K562 (cell line): ENCODE measurements at regions not wholly inside any gene's neighbourhood (a gene's known extent, or its start where the extent isn't known, plus 50 kb on each side); places are given as distances from the start of the nearest gene placed in this dataset.

Experiments used
- ATAC-seq: fragments of 200-7000 bp; cut with Tn5 transposase; 3 replicates; pipeline ENCODE4 v1.9.1; 2020; ENCODE audit warnings: moderate library complexity
- BruUV-seq: library from RNA; stranded (reverse); fragments of 400-500 nt; replicated peaks from 2 replicates; lab custom pipeline; 2021; lab: Mats Ljungman, UMichigan
- CTCF ChIA-PET: fragments of 300-600 bp; formaldehyde crosslinking; extraction: SDS; loops from one replicate; lab custom pipeline; 2021; ENCODE audit warnings: low intra/inter-chr PET ratio; lab: Yijun Ruan, JAX
- POLR2A ChIA-PET: fragments of 300-600, 350-650 bp; sonication (Branson Sonifier 250); formaldehyde crosslinking; extraction: SDS; loops from one replicate; lab custom pipeline; 2021; ENCODE audit warnings: antibody characterized with exemption, inconsistent platforms; lab: Yijun Ruan, JAX
- DNase-seq, 4 experiments: peaks; one replicate each; pipeline versions ENCODE4 v3.0.0 to v3.0.0-alpha.2; 2011 to 2018; ENCODE audit warnings: low spot score in 3 of 4, mixed read lengths in 3 of 4; ENCODE audit errors: extremely low read depth in 1 of 4
- FAIRE-seq: peaks from 2 replicates; lab custom pipeline; 2011; peaks lifted over from hg19 to GRCh38; lab: Jason Lieb, UNC
- H2AFZ ChIP-seq: 2 replicates; pipeline ENCODE4 v1.6.0; 2011; ENCODE audit warnings: low read depth, low read length, control low read depth, inconsistent platforms
- H3K27ac ChIP-seq: fragments of 200-600 bp; 3 replicates; pipeline ENCODE4 v1.8.0; 2011; ENCODE audit warnings: low read depth, mild to moderate bottlenecking, control low read depth, inconsistent platforms, low read length, moderate library complexity, mixed read lengths; ENCODE audit errors: extremely low read depth
- H3K27me3 ChIP-seq, 2 experiments: fragments of 300-600 bp in 1 of 2; 2 replicates in 1 of 2; 3 replicates in 1 of 2; pipeline versions ENCODE4 v1.6.0 to v1.8.0; 2011; ENCODE audit warnings: inconsistent platforms in 2 of 2, low read length in 2 of 2, mild to moderate bottlenecking in 1 of 2, mixed read lengths in 1 of 2, moderate library complexity in 1 of 2; ENCODE audit not compliant: control insufficient read depth in 2 of 2, insufficient read depth in 2 of 2
- H3K36me3 ChIP-seq: fragments of 300-600 bp; 3 replicates; pipeline ENCODE4 v1.8.0; 2011; ENCODE audit warnings: mild to moderate bottlenecking, low read length, inconsistent platforms; ENCODE audit not compliant: control insufficient read depth, insufficient read depth
- H3K4me1 ChIP-seq, 2 experiments: fragments of 200-600 bp in 1 of 2; replicated peaks in 1 of 2; 2 replicates in 1 of 2; 3 replicates in 1 of 2; pipeline versions ENCODE4 v1.5.1 to v1.8.0; 2011; ENCODE audit warnings: inconsistent platforms in 2 of 2, low read length in 2 of 2, mild to moderate bottlenecking in 1 of 2, mixed read lengths in 1 of 2, moderate library complexity in 1 of 2; ENCODE audit not compliant: control insufficient read depth in 2 of 2, insufficient read depth in 2 of 2
- H3K4me2 ChIP-seq: 2 replicates; pipeline ENCODE4 v1.6.1; 2011; ENCODE audit warnings: low read length, control low read depth, inconsistent platforms, mixed read lengths; ENCODE audit not compliant: insufficient read depth
- H3K4me3 ChIP-seq: fragments of 200-600 bp; sonication (generic), shearing (Covaris generic); 2 replicates; pipeline ENCODE4 v1.5.1; 2016; ENCODE audit warnings: control low read depth, inconsistent platforms
- H3K79me2 ChIP-seq: fragments of 200-600 bp; 3 replicates; pipeline ENCODE4 v1.8.0; 2011; ENCODE audit warnings: low read length, inconsistent platforms; ENCODE audit not compliant: control insufficient read depth, insufficient read depth
- H3K9ac ChIP-seq, 2 experiments: 2 replicates each; pipeline versions ENCODE4 v1.6.0 to v1.6.1; 2011; ENCODE audit warnings: low read depth in 2 of 2, low read length in 2 of 2, control low read depth in 1 of 2, inconsistent platforms in 1 of 2, mild to moderate bottlenecking in 1 of 2, mixed read lengths in 1 of 2; ENCODE audit not compliant: insufficient read depth in 1 of 2
- H3K9me1 ChIP-seq: one replicate; pipeline ENCODE4 v1.6.0; 2011; ENCODE audit warnings: inconsistent platforms, mild to moderate bottlenecking, low read length, moderate library complexity; ENCODE audit not compliant: control insufficient read depth, insufficient read depth
- H3K9me3 ChIP-seq: replicated peaks from 2 replicates; pipeline ENCODE4 v1.5.1; 2011; ENCODE audit warnings: low read depth, low read length, inconsistent platforms; ENCODE audit not compliant: control insufficient read depth, insufficient read depth
- H4K20me1 ChIP-seq: replicated peaks from 2 replicates; pipeline ENCODE4 v1.6.1; 2011; ENCODE audit warnings: low read length, inconsistent platforms, mixed read lengths; ENCODE audit not compliant: control insufficient read depth, insufficient read depth
- BHLHE40 ChIP-seq: IDR thresholded peaks from 2 replicates; pipeline ENCODE4 v1.6.1; 2011; ENCODE audit warnings: low read length, improper control_type of control experiment
- CBX3 ChIP-seq, 2 experiments: IDR thresholded peaks; 1 replicate in 1 of 2; 2 replicates in 1 of 2; pipeline ENCODE4 v1.6.1; 2012; ENCODE audit warnings: inconsistent platforms in 2 of 2, low read length in 2 of 2, borderline replicate concordance in 1 of 2, control low read depth in 1 of 2
- CGGBP1 ChIP-seq: fragments of 250-450 bp; sonication (Bioruptor Pico); IDR thresholded peaks from 2 replicates; pipeline ENCODE4 v1.9.0; 2021; ENCODE audit warnings: mild to moderate bottlenecking
- HDAC8 ChIP-seq: fragments of 450-650 bp; IDR thresholded peaks from 2 replicates; pipeline ENCODE4 v1.6.1; 2016; ENCODE audit warnings: mild to moderate bottlenecking, missing genetic modification characterization, moderate library complexity, missing compliant biosample characterization
- KAT8 ChIP-seq: fragments of 450-650 bp; IDR thresholded peaks from 2 replicates; pipeline ENCODE4 v1.6.1; 2016; ENCODE audit warnings: low read depth, mild to moderate bottlenecking
- NEUROD1 ChIP-seq: fragments of 150-350 bp; IDR thresholded peaks from 2 replicates; pipeline ENCODE4 v1.6.1; 2014; ENCODE audit warnings: borderline replicate concordance, low read length, low read depth; ENCODE audit not compliant: partially characterized antibody
- POLR2A ChIP-seq: fragments of 450-650 bp; conservative IDR thresholded peaks from 2 replicates; pipeline ENCODE4 v1.6.1; 2016
- SIN3A ChIP-seq, 2 experiments: fragments of 150-350 bp in 1 of 2; IDR thresholded peaks; 2 replicates each; pipeline ENCODE4 v1.6.1; 2011 to 2016; ENCODE audit warnings: borderline replicate concordance in 2 of 2, low read depth in 2 of 2, low read length in 2 of 2, mild to moderate bottlenecking in 2 of 2, moderate library complexity in 2 of 2; ENCODE audit not compliant: control insufficient read depth in 1 of 2
- SUPT5H ChIP-seq: fragments of 450-650 bp; IDR thresholded peaks from 2 replicates; pipeline ENCODE4 v1.6.1; 2016
- ZNF224 ChIP-seq: sonication (generic); formaldehyde crosslinking; IDR thresholded peaks from 2 replicates; pipeline ENCODE4 v1.8.0; 2022; ENCODE audit warnings: mild to moderate bottlenecking, missing genetic modification reagents
- ZNF3 ChIP-seq: fragments of 250-450 bp; sonication (Bioruptor Pico); IDR thresholded peaks from 2 replicates; pipeline ENCODE4 v1.5.0; 2021; ENCODE audit warnings: mild to moderate bottlenecking, moderate library complexity
- ZNF766 ChIP-seq: fragments of 200-800 bp; sonication (Bioruptor generic); conservative IDR thresholded peaks from 2 replicates; pipeline ENCODE4 v1.6.1; 2016; ENCODE audit warnings: missing genetic modification characterization, missing compliant biosample characterization
- WGBS: fragments of 100-300 bp; shearing (Covaris generic); methylation state at CpG from one replicate; pipeline ENCODE4 v1.1.6; 2016; ENCODE audit warnings: low coverage, mixed read lengths; ENCODE audit not compliant: insufficient coverage; ENCODE audit errors: missing lambda C conversion rate; 5-methylcytosine and 5-hydroxymethylcytosine counted together
- in situ Hi-C: fragments of 300-500 bp; cut with MboI; formaldehyde crosslinking; loops from 4 replicates; pipeline ENCODE4 v1.15.0; 2018; ENCODE audit warnings: inconsistent platforms, mixed read lengths
- intact Hi-C: fragments of 100-400 bp; cut with micrococcal nuclease; formaldehyde crosslinking; loops from 2 replicates; pipeline ENCODE4 v1.14.2; 2022
- TF ChIP-seq, protein P1 (sequence below): IDR thresholded peaks from 2 replicates; pipeline ENCODE4 v1.6.1; 2016; ENCODE audit warnings: missing genetic modification characterization, missing compliant biosample characterization
- TF ChIP-seq, protein P2 (sequence below): fragments of 450-650 bp; IDR thresholded peaks from 2 replicates; pipeline ENCODE4 v1.7.0; 2016; ENCODE audit warnings: borderline replicate concordance

DNA sequence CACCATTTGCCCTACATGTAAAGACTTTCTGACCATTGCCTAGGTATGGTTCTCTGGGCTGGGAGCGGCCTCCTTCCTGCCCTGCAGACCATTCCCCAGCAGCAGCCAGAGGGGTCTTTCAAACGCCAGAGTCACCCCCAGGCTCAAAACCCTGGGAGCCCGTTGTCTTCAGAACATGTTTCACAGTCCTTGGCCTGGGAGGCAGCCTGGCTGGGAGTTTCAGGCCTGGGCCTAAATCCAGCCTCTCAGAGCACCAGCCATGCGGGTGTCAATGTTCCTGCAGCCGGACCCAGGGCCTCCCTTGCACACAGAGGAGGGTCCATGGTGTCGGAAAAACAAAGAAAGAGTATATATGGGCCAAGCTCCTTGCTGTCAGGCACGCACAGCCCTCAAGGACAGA is 145.2 kb upstream of the FOXD4L5 start:
- no peak for ATAC-seq
- H3K79me2 ChIP-seq = no peaks in the 10 kb centered on the region
- intact Hi-C loops (no loop called here), in situ Hi-C loops (no loop called here)
- H3K27me3 ChIP-seq = no peaks in the 10 kb centered on the region; a peak in 1 of 5 replicates
- no peak overlapping the region for H3K27ac ChIP-seq
- DNase-seq = no peak
- no peak overlapping the region for H3K4me2 ChIP-seq
- H4K20me1 ChIP-seq = no peaks in the 10 kb centered on the region
- no peak for FAIRE-seq
- BruUV-seq = no TSS peak
- no peak overlapping the region for H2AFZ ChIP-seq
- no peaks in the 10 kb centered on the region for H3K9me1 ChIP-seq
- ChIA-PET CTCF (no interaction called here), POLR2A (no interaction called here)
- no peaks in the 10 kb centered on the region; a peak in 1 of 5 replicates for H3K4me1 ChIP-seq
- no peaks in the 10 kb centered on the region for H3K9me3 ChIP-seq
- no peak overlapping the region for H3K9ac ChIP-seq
- 22% methylated on average over 7 of the region's 7 CpGs for WGBS
- TF ChIP-seq SUPT5H = no peak
- no peak for TF ChIP-seq POLR2A
- TF ChIP-seq, protein P1, sequence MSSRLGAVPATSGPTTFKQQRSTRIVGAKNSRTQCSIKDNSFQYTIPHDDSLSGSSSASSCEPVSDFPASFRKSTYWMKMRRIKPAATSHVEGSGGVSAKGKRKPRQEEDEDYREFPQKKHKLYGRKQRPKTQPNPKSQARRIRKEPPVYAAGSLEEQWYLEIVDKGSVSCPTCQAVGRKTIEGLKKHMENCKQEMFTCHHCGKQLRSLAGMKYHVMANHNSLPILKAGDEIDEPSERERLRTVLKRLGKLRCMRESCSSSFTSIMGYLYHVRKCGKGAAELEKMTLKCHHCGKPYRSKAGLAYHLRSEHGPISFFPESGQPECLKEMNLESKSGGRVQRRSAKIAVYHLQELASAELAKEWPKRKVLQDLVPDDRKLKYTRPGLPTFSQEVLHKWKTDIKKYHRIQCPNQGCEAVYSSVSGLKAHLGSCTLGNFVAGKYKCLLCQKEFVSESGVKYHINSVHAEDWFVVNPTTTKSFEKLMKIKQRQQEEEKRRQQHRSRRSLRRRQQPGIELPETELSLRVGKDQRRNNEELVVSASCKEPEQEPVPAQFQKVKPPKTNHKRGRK = no peak
- TF ChIP-seq ZNF224 (CRISPR knock-in tag) = no peak
- TF ChIP-seq HDAC8 (tag) = no peak
- TF ChIP-seq, protein P2, sequence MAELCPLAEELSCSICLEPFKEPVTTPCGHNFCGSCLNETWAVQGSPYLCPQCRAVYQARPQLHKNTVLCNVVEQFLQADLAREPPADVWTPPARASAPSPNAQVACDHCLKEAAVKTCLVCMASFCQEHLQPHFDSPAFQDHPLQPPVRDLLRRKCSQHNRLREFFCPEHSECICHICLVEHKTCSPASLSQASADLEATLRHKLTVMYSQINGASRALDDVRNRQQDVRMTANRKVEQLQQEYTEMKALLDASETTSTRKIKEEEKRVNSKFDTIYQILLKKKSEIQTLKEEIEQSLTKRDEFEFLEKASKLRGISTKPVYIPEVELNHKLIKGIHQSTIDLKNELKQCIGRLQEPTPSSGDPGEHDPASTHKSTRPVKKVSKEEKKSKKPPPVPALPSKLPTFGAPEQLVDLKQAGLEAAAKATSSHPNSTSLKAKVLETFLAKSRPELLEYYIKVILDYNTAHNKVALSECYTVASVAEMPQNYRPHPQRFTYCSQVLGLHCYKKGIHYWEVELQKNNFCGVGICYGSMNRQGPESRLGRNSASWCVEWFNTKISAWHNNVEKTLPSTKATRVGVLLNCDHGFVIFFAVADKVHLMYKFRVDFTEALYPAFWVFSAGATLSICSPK = no peak
- TF ChIP-seq NEUROD1 = no peak
- no peak for TF ChIP-seq ZNF3 (CRISPR knock-in tag)
- no peak for TF ChIP-seq KAT8
- TF ChIP-seq BHLHE40 = no peak
- no peak for TF ChIP-seq CGGBP1 (CRISPR knock-in tag)
- TF ChIP-seq CBX3 (IDR thresholded peaks at IDR 0.05; ENCODE audit: borderline replicate concordance in 1 of 2, low read length in 2 of 2) = no peak
- no peak for TF ChIP-seq SIN3A (IDR thresholded peaks at IDR 0.05; ENCODE audit: borderline replicate concordance in 2 of 2, control insufficient read depth in 1 of 2, low read depth in 2 of 2, low read length in 2 of 2)
- TF ChIP-seq ZNF766 (CRISPR knock-in tag) = no peak
- TF ChIP-seq, all 486 proteins: peak for 0
- no peak overlapping the region for H3K4me3 ChIP-seq
- no peaks in the 10 kb centered on the region for H3K36me3 ChIP-seq
